Smooth muscle cell (in vitro differentiated cells): ENCODE measurements at regions not wholly inside any gene's neighbourhood (a gene's known extent, or its start where the extent isn't known, plus 50 kb on each side); places are given as distances from the start of the nearest gene placed in this dataset.

Experiments
- DNase-seq: peaks from one replicate; lab custom pipeline; 2025; ENCODE audit not compliant: unreplicated experiment; lab: John Stamatoyannopoulos, UW
- H2AFZ ChIP-seq: fragments of 200-600 bp; sonication (generic); 2 replicates; pipeline ENCODE4 v1.6.0; 2016; ENCODE audit warnings: antibody characterized with exemption, low read depth, mild to moderate bottlenecking
- H3F3A ChIP-seq: fragments of 200-600 bp; sonication (generic); 2 replicates; pipeline ENCODE4 v1.6.0; 2017; ENCODE audit warnings: antibody characterized with exemption, low read depth
- H3K27ac ChIP-seq: fragments of 200-600 bp; sonication (generic); 2 replicates; pipeline ENCODE4 v1.5.1; 2016; ENCODE audit warnings: low read depth, mild to moderate bottlenecking
- H3K27me3 ChIP-seq: fragments of 200-600 bp; sonication (generic); 2 replicates; pipeline ENCODE4 v1.6.1; 2016; ENCODE audit warnings: low read depth, mild to moderate bottlenecking
- H3K36me3 ChIP-seq: fragments of 200-600 bp; sonication (generic); 2 replicates; pipeline ENCODE4 v1.5.1; 2016; ENCODE audit warnings: low read depth
- H3K4me1 ChIP-seq: fragments of 200-600 bp; sonication (generic); 2 replicates; pipeline ENCODE4 v1.5.1; 2016; ENCODE audit warnings: low read depth
- H3K4me2 ChIP-seq: fragments of 200-600 bp; sonication (generic); 2 replicates; pipeline ENCODE4 v1.6.0; 2016; ENCODE audit warnings: mild to moderate bottlenecking
- H3K4me3 ChIP-seq: fragments of 200-600 bp; sonication (generic); 2 replicates; pipeline ENCODE4 v1.5.1; 2016; ENCODE audit warnings: mild to moderate bottlenecking
- H3K79me2 ChIP-seq: fragments of 200-600 bp; sonication (generic); 2 replicates; pipeline ENCODE4 v1.6.0; 2016; ENCODE audit warnings: low read depth, mild to moderate bottlenecking
- H3K9ac ChIP-seq: fragments of 200-600 bp; sonication (generic); 2 replicates; pipeline ENCODE4 v1.6.0; 2016; ENCODE audit warnings: low read depth
- H3K9me3 ChIP-seq: fragments of 200-600 bp; sonication (generic); replicated peaks from 2 replicates; pipeline ENCODE4 v1.5.1; 2016; ENCODE audit warnings: low read depth
- H4K20me1 ChIP-seq: fragments of 200-600 bp; sonication (generic); 2 replicates; pipeline ENCODE4 v1.6.0; 2016; ENCODE audit warnings: low read depth
- WGBS: methylation state at CpG from one replicate; pipeline ENCODE4 v1.1.7; 2016; ENCODE audit warnings: low lambda C conversion rate; 5-methylcytosine and 5-hydroxymethylcytosine counted together
- TF ChIP-seq, protein P1 (sequence below): fragments of 200-600 bp; sonication (generic); IDR thresholded peaks from 2 replicates; pipeline ENCODE4 v1.5.1; 2017; ENCODE audit warnings: borderline replicate concordance, mild to moderate bottlenecking, antibody characterized with exemption; ENCODE audit not compliant: insufficient read depth, poor library complexity, severe bottlenecking

DNA sequence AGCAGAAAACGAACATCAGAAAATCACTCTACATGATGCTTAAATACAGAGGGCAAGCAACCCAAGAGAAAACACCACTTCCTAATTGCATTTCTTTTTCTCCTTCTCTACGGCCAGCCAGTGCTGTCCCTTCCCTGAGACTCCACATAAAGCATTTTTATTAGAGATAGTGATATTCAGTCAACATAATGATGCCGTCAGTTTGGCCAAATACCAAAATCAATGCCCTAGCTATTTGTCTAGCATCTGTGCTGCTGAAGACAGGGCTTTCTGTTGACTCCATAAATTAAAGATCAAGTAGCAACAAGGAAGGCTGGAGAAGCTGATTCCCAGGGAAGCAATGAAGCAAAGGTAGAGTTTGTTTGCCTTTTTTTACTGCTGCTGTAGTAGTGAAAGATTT, 1024.9 kb downstream of the REEP3 start:
- Histone ChIP-seq H3K27ac (no peak overlapping the region), H3K4me2 (no peak overlapping the region), H3K36me3 (no peaks in the 10 kb centered on the region), H3K9me3 (no peaks in the 10 kb centered on the region), H3K79me2 (no peaks in the 10 kb centered on the region), H3K4me1 (no peaks in the 10 kb centered on the region), H4K20me1 (no peaks in the 10 kb centered on the region), H2AFZ (no peak overlapping the region), H3K9ac (no peak overlapping the region), H3K4me3 (no peak overlapping the region), H3K27me3 (no peaks in the 10 kb centered on the region), H3F3A (no peaks in the 10 kb centered on the region)
- 90% methylated on average over 3 of the region's 3 CpGs for WGBS
- TF ChIP-seq, protein P1, sequence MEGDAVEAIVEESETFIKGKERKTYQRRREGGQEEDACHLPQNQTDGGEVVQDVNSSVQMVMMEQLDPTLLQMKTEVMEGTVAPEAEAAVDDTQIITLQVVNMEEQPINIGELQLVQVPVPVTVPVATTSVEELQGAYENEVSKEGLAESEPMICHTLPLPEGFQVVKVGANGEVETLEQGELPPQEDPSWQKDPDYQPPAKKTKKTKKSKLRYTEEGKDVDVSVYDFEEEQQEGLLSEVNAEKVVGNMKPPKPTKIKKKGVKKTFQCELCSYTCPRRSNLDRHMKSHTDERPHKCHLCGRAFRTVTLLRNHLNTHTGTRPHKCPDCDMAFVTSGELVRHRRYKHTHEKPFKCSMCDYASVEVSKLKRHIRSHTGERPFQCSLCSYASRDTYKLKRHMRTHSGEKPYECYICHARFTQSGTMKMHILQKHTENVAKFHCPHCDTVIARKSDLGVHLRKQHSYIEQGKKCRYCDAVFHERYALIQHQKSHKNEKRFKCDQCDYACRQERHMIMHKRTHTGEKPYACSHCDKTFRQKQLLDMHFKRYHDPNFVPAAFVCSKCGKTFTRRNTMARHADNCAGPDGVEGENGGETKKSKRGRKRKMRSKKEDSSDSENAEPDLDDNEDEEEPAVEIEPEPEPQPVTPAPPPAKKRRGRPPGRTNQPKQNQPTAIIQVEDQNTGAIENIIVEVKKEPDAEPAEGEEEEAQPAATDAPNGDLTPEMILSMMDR = no peak
- DNase-seq = no peak

DNA sequence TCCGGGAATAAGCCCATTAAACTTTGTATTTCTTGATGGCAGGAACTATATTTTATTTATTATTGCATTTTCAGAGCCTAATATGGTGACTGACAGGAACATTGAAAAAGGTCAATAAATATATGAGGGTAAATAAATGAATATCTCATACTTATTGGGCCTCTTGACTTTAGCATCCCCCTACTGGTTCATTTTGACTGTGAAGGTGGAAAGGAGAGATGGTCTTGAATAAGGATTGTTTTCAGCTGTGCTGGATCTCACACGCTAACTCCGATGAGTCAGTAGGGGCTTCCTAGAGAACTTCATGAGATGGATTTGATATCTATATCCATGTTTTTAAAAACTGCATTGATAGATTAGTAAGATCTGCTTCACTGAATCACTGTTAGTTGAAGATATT, 1026.0 kb downstream of the REEP3 start:
- 93% methylated on average over 3 of the region's 3 CpGs for WGBS
- Histone ChIP-seq H3K9ac (no peak overlapping the region), H3K36me3 (no peaks in the 10 kb centered on the region), H4K20me1 (no peaks in the 10 kb centered on the region), H3K4me1 (no peaks in the 10 kb centered on the region), H3K4me2 (no peak overlapping the region), H3K27me3 (no peaks in the 10 kb centered on the region), H2AFZ (no peak overlapping the region), H3K9me3 (no peaks in the 10 kb centered on the region), H3K79me2 (no peaks in the 10 kb centered on the region), H3K4me3 (no peak overlapping the region), H3F3A (no peaks in the 10 kb centered on the region), H3K27ac (no peak overlapping the region)
- TF ChIP-seq, protein P1 = no peak
- no peak for DNase-seq

DNA sequence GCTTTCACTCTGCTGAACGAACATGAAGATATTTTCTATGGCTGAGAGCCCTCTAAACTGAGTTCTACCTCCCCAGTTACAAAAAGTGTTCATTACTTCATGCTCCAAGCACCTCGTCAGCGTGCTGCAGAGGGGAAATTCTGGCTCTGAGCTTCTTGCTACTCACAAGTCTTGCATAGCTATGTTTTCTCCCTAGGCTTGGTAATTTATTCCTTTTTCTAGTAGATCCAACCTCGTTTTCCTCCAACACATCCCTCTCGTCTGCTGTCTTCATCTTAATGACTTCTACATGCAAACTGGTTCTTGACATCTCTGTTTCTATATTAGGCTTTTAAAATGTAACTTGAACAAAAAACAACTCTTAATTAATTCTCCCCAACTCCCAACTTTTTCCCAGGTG, 1034.5 kb downstream of the REEP3 start:
- Histone ChIP-seq H3K79me2 (no peaks in the 10 kb centered on the region), H4K20me1 (no peaks in the 10 kb centered on the region), H3K9ac (no peak overlapping the region), H3K4me2 (no peak overlapping the region), H3K27me3 (no peaks in the 10 kb centered on the region), H3K4me1 (no peaks in the 10 kb centered on the region), H3F3A (no peaks in the 10 kb centered on the region), H3K9me3 (no peaks in the 10 kb centered on the region), H2AFZ (no peak overlapping the region), H3K4me3 (no peak overlapping the region), H3K36me3 (no peaks in the 10 kb centered on the region), H3K27ac (no peak overlapping the region)
- WGBS = 88% methylated on average over 5 of the region's 5 CpGs
- TF ChIP-seq, protein P1 = no peak
- no peak for DNase-seq

DNA sequence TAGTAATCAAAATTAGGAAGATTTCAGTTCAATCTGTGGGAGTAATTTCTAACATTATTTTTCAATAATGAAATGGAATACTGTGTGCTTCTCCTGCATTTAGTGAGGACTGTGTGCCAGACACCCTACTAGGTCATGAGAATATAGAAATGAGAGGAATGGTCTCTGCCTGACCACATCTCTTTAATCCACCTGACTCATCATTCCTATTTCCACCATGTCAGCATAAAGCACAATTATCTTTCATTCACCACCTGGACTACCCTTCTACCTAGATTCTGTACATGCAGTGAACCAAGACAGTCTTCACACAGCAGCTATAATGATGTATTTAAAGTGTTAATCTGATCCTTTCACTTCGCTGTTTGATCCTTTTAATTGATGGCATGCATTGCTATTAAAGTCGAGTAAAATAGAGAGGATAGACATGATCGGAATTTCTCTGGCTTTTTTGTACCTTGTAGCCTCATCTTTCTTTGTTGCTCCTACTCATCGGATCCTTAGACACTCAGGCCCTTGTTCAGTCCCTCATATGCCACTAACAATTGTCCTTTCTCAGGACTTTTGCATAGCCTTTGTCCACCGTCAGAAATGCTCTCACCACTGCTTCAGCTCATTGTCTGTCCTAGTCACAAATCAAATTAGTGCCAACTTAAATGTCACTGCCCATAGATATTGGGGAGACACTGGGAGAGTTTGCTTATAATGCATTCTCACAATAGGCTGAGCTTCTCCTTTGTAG, 1037.1 kb downstream of the REEP3 start:
- Histone ChIP-seq H3K9me3 (no peaks in the 10 kb centered on the region), H3K27ac (no peak overlapping the region), H3K4me1 (no peaks in the 10 kb centered on the region), H4K20me1 (no peaks in the 10 kb centered on the region), H3K9ac (no peak overlapping the region), H2AFZ (no peak overlapping the region), H3K4me3 (no peak overlapping the region), H3K27me3 (no peaks in the 10 kb centered on the region), H3K79me2 (no peaks in the 10 kb centered on the region), H3F3A (no peaks in the 10 kb centered on the region), H3K36me3 (no peaks in the 10 kb centered on the region), H3K4me2 (no peak overlapping the region)
- DNase-seq = no peak
- TF ChIP-seq, protein P1 = no peak
- 84% methylated on average over 5 of the region's 5 CpGs for WGBS
